Frontal cortex (tissue), 3 donors: ENCODE measurements at regions not wholly inside any gene's neighbourhood (a gene's known extent, or its start where the extent isn't known, plus 50 kb on each side); places are given as distances from the start of the nearest gene placed in this dataset.

Source experiments
- DNase-seq, 2 donors: peaks; one replicate each; pipeline ENCODE4 v3.0.0; 2012; ENCODE audit warnings: low spot score in 2 of 2
- FAIRE-seq: peaks from 2 replicates; lab custom pipeline; 2012; peaks lifted over from hg19 to GRCh38; lab: Jason Lieb, UNC
- donor health status: control.
- donor health status: control.
- donor health status: control.

DNA sequence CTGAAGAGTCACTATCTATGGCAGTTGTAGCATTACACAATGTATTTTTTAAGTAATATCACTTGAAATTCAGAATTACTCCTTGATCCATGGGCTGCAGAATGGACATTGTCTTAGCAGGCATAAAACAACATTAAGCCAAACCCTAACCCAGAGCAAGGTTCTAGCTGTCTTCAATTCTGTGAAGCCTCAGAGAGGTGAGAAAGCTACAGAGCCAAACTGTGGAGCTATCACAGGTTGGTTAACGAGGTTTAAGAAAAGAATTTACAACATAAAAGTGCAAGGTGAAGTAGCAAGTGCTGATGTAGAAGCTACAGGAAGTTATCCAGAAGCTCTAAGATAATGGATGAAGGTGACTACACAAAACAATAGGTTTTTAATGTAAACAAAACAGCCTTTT, 582.7 kb upstream of the POT1 start:
- FAIRE-seq = no peak
- DNase-seq = no peak

DNA sequence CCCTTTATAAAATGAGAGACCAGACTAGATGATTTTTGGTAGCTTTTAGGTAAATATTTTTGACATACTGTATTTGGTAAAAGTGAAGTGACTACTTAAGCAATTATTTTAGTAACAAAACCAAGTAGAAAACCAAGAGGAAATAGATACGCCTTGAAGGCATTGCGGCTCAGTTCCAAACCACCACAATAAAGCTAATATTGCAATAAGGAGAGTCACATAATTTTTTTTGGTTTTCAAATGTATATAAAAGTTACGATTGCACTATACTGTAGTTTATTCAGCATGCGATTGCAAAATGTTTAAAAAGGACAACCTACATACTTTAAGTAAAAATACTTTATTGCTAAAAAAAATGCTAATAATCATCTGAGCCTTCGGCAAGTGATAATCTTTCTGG, 581.7 kb upstream of the POT1 start:
- DNase-seq (no peak), FAIRE-seq (no peak)

DNA sequence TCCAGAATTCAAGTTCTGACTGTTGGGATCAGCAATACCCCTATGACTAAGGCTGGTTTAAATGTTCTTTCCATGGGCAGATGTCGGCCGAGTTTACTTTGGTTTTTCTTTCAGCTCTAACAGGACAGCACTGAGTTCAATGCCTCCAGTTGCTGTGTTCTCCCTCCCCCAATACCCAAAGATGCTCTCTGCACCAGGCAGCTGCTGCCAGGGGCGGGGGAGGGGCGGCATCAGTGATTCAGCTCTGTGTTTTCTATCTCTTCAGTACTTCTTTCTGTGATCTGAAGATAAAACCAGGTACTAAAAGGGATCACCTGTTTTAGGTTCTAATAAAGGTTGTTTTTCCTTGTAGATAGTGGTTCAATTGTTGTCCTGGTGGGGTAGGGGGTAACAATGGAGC, 576.7 kb upstream of the POT1 start:
- FAIRE-seq (no peak), DNase-seq (no peak)

DNA sequence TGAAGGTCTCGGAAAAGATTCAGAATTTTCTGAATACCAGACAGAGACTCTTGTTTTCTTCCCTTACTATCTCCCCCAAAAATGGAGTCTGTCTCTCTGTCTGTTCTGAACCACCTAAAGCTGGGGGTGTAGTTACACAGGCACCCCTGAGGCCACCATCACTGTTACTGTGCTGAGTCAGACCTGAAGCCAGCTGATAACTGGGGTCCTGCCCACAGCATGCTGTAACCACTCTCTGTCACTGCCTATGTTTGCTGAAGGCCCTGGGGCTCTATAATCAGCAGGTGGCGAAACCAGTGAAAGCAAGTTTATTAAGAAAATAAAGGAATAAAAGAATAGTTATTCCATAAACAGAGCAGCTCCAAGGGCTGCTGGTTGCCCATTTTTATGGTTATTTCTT, 575.2 kb upstream of the POT1 start:
- FAIRE-seq = no peak
- DNase-seq = no peak

DNA sequence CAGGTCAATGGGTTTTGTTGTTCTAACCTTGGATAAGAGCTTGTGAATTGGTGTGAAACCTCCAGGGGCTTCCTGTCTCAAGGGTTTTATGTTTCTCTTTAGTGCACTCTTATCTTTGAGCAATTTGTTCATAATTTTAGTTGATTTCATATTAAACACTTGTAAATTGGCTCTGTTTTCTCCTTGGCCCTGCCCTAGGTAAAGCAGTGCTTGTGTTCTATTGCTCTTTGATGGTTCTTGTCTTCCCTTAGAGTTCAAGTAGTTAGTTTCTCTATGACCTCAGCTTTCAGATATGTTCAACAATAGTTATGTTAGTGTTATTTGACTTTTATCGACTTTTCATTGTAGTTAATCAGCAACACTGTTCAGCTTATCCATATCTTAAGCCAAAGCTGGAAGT, 566.4 kb upstream of the POT1 start:
- DNase-seq (no peak), FAIRE-seq (no peak)

DNA sequence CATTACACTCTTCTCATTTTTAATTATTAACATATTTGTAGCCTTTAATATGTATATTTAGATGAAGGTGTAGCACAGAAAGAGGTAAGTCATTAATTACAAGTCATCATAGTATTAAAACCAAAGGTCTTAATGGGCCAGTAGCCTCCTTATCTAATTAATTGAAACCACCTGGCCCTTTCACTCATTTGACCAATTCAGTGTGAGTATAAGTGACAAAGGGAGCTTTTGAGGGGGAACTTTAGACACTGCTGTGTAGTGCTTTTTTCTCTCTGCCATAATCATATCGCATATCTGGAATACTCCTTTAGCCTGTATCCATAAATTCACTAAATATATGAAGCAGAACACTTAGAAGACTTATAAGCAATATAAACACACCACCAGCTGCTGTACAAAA, 562.9 kb upstream of the POT1 start:
- FAIRE-seq (no peak), DNase-seq (no peak)

DNA sequence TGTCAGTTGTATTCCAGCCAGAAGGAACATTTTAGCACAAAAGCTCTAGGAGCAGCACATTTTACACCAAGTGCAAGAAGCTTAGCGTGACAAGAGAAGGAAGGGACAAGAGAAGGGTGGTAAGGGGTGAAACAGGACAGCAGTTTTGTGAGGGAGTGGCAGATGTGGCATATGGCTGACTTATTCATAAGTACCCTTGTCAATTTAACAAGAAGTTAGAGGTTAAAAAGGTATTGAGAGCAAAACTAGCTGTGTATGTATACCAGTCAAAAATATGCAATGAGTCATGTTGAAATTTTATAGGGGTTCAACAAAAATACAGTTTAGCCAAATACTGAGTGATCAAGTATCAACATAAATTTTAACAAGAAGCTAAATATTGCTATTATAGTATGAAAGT, 561.5 kb upstream of the POT1 start:
- FAIRE-seq (no peak), DNase-seq (no peak)

DNA sequence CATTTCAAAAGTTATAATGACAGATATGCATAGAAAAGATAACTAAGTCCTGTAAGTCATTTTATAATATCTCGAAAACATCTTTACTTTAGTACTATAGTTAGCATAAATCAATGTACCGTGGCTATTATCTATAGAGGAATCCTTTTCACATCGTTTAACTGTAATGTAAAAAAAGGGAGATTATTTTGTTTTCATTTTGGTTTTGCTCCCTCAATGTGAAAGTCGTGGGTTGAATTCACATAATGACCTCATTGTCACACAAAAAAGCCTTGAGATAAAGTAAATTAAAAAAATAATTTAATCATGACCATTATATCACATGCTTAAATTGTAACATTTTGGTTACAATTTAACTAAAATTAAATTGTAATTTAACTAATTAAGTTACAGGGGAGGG, 560.5 kb upstream of the POT1 start:
- FAIRE-seq (no peak), DNase-seq (no peak)

DNA sequence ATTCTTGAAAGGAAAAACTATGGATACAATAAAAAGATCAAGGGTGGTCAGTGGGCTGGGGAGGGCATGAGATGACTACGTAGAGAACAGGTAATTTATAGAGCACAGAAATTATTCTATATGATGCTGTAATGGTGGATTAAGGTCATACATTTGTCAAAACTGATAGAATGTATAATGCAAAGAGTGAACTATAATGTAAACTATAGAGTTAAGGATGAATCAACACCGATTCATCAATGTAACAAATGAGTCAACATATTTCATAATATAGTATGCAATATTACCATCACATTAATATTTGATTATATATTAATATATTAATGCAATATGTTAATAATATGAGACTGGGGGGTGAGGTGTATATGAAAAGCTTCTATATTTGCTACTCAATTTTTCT, 555.6 kb upstream of the POT1 start:
- no peak for DNase-seq
- no peak for FAIRE-seq

DNA sequence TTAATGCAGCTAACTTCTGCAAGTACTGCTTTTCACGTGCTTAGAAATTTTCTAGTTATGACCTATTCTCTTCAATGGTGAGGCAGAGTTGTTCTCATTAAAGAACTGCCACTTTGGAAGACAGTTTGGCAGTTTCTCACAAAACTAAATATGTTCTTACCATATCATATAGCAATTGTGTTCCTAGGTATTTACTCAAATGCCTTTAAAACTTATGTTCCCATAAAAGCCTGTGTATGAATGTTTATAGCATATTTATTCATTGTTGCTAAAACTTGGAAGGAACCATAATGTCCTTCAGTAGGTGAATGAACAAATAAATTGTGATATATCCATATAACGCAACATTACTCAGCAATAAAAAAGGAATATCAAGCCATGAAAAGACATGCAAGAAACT, 555.1 kb upstream of the POT1 start:
- DNase-seq (no peak), FAIRE-seq (no peak)

DNA sequence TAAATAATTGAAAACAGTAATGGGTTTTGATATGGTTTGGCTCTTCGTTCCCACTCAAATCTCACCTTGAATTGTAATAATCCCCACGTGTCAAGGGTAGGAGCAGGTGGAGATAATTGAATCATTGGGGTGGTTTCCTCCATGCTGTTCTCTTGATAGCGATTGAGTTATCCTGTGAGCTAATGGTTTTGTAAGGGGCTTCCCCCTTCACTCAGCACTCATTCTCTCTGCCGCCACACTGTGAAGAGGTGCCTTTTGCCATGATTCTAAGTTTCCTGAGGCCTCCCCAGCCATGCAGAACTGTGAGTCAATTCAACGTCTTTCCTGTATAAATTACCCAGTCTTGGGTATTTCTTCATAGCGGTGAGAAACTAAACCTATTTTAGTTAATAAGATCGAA, 551.7 kb upstream of the POT1 start:
- DNase-seq (no peak), FAIRE-seq (no peak)

DNA sequence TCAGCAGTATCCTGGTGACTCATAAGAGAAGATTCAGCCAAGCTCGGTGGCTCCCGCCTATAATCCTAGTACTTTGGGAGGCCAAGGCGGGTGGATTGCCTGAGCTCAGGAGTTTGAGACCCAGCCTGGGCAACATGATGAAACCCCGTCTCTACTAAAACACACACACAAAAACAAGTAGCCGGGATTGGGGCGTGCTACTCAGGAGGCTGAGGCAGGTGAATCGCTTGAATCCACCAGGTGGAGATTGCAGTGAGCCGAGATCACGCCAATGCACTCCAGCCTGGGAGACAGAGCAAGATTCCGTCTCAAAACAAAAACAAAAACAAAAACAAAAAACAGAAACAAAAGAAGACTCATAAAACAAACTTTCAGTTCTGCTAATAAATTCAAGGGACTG, 551.1 kb upstream of the POT1 start:
- DNase-seq (no peak), FAIRE-seq (no peak)

DNA sequence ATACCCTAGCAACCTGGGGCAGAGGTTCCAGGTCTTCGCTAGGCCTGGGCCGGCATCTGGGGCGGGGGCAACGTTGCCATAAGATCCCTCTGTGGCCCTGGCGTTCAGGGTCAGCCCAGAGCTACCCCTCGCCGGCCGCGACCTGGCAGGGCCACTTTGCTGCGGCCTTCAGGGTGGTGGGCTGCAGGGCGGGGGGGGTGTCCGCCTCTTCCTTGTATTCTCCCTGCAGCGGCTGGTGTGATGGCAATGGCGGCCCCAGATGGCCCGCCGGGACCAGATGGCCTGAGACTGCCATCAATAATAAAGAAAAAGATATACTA, 539.2 kb upstream of the POT1 start:
- FAIRE-seq = no peak

DNA sequence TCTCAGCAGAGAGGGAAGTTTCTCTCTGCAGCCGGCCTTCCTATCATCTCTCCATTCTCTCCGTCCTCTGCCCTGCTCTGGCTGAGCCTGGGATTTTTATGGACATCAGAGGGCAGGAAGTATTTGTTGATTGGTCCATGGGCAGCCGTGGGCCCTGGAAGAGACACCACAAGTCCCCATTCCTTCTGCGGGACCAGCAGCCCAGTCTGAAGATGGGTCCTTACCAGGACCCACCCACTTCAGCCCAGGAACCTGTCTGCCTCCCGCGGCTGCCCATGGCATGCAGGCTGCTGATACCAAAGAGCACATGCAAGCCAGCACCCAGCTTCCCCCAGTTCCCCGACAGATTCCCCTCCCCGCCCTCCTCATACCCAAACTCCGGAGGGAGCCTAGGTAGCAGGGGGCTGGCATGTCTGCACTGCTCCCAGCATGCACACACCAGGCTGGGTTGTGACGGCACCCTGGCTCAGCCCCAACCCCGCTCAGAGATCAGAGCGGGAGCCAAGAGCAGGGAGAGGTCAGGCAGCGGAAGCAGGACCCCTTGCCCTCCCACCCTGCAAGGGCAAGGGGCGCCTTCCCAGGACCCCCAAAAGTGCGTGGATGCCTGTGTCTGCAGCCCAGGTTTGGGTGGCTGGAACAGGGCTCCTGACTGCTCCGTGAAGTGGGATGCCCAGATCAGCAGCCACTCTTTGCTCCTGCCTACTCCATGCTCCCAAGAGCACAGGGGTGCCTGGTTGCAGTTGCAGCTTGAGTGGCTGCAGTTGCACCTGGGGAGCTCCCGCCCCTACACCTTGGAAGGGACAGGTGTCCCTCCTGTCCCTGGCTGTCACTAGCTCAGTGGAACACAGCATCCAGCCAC, 538.6 kb upstream of the POT1 start:
- no peak for FAIRE-seq

More for the DNA sequence above, 539.2 kb upstream of the POT1 start:
- no peak for DNase-seq

DNA sequence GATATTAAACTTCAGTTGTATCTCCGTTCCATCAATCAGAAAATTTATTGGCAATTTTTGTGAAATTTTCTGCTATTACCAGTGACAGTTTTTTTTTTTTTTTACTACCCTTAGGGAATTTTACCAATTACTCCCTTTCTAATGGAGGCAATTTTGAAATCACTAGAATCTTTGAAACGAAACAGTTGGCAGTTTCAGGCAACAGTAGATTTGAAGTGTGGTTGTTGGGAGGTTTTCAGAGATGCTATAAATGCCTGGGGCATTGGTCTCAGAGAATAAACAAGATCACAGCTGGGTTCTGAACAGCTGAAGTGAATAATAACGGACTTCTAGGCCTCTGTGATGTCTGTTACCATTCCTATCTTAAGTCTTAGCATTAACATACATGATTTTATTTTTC, 535.9 kb upstream of the POT1 start:
- no peak for FAIRE-seq
- DNase-seq = no peak

More for the DNA sequence above, 538.6 kb upstream of the POT1 start:
- DNase-seq = no peak

DNA sequence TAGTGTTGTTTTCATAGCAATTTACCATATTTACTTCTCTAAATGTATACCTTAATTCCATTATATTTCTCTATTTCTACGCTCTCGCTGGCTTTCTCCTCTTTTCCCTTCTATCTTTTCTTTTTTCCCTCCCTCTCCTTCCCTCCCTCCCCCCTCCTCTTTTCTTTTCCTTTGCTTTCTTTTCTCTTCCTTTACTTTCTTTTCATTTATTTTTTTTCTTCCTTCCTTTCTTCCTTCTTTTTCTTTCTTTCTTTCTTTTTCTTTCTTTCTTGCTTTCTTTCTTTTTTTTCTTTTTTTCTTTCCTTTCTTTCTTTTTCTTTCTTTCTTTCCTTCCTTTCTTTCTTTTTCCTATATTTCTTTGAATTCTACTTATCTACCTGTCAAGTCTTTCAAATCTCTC, 533.0 kb upstream of the POT1 start:
- no peak for DNase-seq
- no peak for FAIRE-seq

DNA sequence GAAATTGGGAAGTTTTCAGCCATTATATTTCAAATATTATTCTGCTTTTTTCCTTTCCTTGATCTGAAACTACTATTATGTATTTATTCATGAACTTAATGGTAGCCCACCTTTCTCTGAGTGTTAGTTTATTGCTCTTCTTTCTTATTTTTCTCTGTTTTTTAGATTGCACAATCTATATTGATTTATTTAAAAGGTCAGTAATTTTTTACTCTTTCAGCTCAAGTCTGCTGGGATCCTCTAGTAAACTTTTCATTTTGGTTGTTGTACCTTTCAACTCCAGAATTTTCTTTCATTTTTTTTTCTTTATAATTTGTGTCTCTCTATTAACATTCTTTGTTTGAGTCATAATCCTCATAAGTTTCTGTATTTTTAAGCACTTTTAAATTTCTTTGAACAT, 529.4 kb upstream of the POT1 start:
- DNase-seq = no peak
- FAIRE-seq = no peak

DNA sequence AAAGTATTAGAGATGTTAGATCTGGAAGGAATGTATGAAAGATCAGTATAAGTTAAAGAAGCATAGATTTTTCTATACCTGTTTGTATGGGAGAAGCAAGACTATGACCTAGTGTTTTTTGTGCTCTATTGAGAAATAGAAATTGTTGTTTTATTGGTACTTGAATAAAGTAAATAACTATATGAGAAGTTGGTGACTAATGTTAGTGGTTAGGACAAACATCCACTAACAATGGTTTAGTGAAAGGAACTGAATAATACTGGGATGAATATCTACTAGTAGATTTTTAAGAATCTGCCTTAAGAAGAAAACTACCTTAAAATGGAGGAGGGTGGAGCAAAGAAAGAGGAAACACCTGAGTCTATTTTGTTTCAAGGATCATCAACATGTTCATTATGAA, 521.1 kb upstream of the POT1 start:
- FAIRE-seq (no peak), DNase-seq (no peak)

DNA sequence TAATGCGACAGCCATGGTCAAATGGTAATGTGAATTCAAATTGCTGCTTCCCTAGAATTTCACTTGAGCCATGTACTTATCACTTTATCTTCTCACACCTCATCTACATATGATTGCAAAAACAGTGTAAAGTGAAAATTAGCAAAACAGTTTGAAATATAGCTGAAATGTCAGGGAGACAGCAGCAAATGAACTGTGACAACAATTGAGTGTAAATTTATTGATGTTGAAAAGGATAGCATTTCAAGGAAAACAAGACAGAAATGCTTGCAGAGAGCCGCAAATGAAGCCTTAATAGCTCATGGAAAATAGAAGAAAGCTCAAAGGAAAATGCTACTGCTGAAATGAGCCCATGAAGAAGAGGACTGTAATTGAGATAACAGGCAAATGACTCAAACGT, 516.2 kb upstream of the POT1 start:
- DNase-seq (no peak), FAIRE-seq (no peak)

DNA sequence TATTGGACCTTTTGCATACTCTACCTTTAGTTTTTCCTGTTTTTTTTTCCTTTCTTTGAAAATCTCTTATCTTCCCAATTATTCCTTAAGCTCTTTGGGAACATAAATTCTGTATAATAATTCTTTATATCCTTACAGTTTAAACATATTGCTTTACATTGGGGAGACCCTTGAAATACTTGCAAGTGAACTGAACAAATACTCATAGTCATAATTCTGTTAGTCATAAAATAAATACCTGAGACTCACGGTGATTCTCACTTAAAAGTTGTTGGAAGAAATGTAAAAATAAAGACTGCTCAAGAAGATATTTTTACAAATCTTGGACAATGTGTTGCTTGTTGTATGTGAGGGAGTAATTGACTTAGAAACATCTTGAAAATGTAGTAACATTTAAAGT, 515.2 kb upstream of the POT1 start:
- FAIRE-seq (no peak), DNase-seq (no peak)

DNA sequence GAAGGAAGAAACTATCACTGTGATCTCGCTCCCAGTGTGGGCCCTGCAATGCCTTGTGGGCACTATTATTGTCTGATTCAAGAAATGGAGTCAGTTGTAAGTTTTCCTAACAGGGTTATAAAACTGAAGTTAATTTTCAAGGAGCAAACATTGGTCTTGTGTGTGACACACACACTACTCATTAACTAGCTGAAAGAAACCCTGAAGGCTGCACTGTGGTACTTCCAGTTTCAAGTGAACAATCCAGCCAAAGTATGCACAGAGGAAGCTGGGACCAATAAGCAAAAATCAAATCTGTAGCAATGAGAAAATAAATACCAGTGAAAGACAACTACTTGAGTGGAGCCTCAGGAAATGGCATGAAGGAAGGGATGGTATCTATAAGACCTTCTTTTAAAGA, 506.6 kb upstream of the POT1 start:
- FAIRE-seq = no peak

DNA sequence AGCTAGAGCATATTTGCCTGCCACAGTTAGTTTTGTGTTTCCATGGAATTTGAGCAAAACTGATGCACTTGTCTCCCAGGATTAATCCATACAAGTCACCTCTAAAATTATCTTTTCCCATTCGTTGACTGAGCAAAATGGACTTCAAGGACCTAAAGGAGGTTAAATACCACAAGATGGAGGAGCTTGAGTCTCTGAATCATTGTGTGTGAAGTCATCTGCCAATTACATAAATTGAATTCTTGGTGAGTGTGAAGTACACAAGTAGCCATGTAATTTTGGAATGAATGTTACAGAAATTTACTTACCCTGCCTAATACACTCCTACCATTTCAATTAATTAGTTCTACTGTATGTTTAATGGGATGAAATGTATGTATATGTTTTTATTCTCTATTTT, 501.7 kb upstream of the POT1 start:
- FAIRE-seq (no peak), DNase-seq (no peak)

More for the DNA sequence above, 506.6 kb upstream of the POT1 start:
- no peak for DNase-seq
